ENCODE measurements at regions not wholly inside any gene's neighbourhood (a gene's known extent, or its start where the extent isn't known, plus 50 kb on each side); places are given as distances from the start of the nearest gene placed in this dataset.

DNA sequence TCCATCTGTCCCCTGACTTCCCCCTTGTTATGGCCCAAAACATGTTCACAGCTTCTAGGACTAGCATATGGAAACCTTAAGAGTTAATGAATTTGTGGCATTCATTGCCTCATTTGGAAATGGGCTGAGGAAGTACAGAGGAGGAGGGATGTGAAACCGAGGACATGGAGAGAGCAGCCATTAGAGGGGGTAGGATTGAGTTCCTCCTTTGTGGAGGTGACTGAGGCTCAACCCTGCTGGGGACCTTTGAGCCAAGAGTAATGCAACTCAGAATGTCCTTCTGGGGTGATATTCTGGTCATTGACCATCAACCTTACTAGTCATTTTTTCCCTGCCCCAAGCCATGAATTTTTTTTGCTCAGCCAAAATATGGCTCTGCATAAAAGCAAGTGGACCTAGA is 109.4 kb downstream of the ZNF518B start:
- no peak for TF ChIP-seq ZNF274 (IDR thresholded peaks at IDR 0.05; ENCODE audit: low read depth, low read length)
- no peak for TF ChIP-seq YY1 (IDR thresholded peaks at IDR 0.05; ENCODE audit: insufficient read depth, insufficient read length)
- TF ChIP-seq SUZ12 (IDR thresholded peaks at IDR 0.05; ENCODE audit: extremely low read depth, insufficient read depth, insufficient read length) = no peak

Measured in NT2/D1 (cell line).